Spinal cord (tissue), 9 donors: ENCODE measurements at regions not wholly inside any gene's neighbourhood (a gene's known extent, or its start where the extent isn't known, plus 50 kb on each side); places are given as distances from the start of the nearest gene placed in this dataset.

Experiments used
- DNase-seq, 6 donors: peaks; one replicate each; pipeline versions ENCODE4 v3.0.0 to v3.0.0-alpha.2; 2013 to 2015; ENCODE audit warnings: low spot score in 6 of 6, low read depth in 4 of 6
- H3K27ac ChIP-seq: one replicate; pipeline ENCODE4 v1.5.1; 2013; ENCODE audit warnings: low read depth, low read length, control low read depth
- H3K27me3 ChIP-seq: one replicate; pipeline ENCODE4 v1.6.1; 2013; ENCODE audit warnings: low read length; ENCODE audit not compliant: control insufficient read depth, insufficient read depth
- H3K36me3 ChIP-seq: one replicate; pipeline ENCODE4 v1.6.1; 2013; ENCODE audit warnings: low read length; ENCODE audit not compliant: control insufficient read depth, insufficient read depth
- H3K4me1 ChIP-seq: one replicate; pipeline ENCODE4 v1.6.1; 2013; ENCODE audit warnings: low read length; ENCODE audit not compliant: control insufficient read depth, insufficient read depth
- H3K4me3 ChIP-seq: one replicate; pipeline ENCODE4 v1.5.1; 2013; ENCODE audit warnings: low read depth, low read length, control low read depth
- H3K9me3 ChIP-seq: one replicate; pipeline ENCODE4 v1.6.1; 2013; ENCODE audit warnings: low read length; ENCODE audit not compliant: control insufficient read depth, insufficient read depth
- WGBS: methylation state at CpG from one replicate; pipeline ENCODE4 v1.1.5; 2013; ENCODE audit warnings: missing lambda C conversion rate; ENCODE audit not compliant: insufficient coverage; 5-methylcytosine and 5-hydroxymethylcytosine counted together
- donor health status: healthy.

DNA sequence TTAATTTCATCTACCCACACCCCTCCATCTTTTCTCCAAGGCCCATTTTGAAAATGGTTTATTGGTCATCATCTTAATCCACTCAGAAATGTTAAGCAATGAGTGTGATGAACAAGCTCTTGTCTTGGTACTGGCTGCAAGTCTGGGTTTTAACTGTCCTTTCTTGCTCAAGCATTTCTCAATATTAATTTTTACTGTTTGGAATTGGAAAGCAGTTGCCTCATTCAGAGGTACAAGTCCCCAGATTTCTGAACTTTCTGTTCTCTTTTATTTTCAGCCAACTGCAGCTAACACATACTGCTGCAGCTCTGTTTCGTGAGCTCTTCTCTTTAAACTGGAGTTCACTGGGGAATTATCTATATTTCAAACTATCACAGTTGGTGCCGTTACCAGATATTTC lies 99.4 kb upstream of the TEX51 start:
- no CpG with 5 or more reads among the region's 2 CpGs for WGBS
- no peak for DNase-seq
- Histone ChIP-seq H3K9me3 (no peaks in the 10 kb centered on the region), H3K27ac (no peak overlapping the region), H3K36me3 (no peaks in the 10 kb centered on the region), H3K4me1 (peaks cover 3% of the 10 kb centered on the region), H3K27me3 (no peaks in the 10 kb centered on the region), H3K4me3 (no peak overlapping the region)

- Histone ChIP-seq H3K36me3 (no peaks in the 10 kb centered on the region), H3K4me3 (no peak overlapping the region), H3K4me1 (peaks cover 3% of the 10 kb centered on the region), H3K27ac (no peak overlapping the region), H3K27me3 (no peaks in the 10 kb centered on the region), H3K9me3 (no peaks in the 10 kb centered on the region)
- WGBS: no CpG with 5 or more reads among the region's 6 CpGs
- DNase-seq: no peak
These were observed 97.2 kb upstream of the TEX51 start for GRCh38 chr2:126801473-126801872.

DNA sequence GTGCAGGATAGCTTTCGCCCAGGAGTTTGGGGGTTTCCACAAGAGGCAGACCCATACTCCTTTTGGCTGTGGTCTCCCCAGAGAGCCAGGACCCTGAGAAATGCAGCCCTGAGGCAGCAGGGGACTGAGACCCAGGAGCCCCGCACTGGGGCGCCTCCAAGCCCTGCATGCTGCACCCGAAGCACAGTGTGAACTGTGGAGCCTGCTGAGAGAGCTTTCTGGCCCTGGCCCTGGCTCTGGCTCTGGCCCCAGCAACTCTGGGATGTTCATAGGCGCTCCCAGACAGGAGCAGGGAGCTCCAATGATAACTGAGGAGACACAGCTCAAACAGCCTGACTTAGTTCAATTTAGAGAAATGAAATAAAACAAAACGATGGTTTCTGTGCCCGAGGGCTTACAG lies 96.4 kb upstream of the TEX51 start:
- no peak overlapping the region for H3K27ac ChIP-seq
- H3K9me3 ChIP-seq: no peaks in the 10 kb centered on the region
- H3K36me3 ChIP-seq: no peaks in the 10 kb centered on the region
- no peaks in the 10 kb centered on the region for H3K27me3 ChIP-seq
- 87% methylated on average over 6 of the region's 7 CpGs for WGBS
- no peak overlapping the region for H3K4me3 ChIP-seq
- H3K4me1 ChIP-seq: peaks cover 3% of the 10 kb centered on the region
- DNase-seq: no peak

- no peak overlapping the region for H3K4me3 ChIP-seq
- no peaks in the 10 kb centered on the region for H3K27me3 ChIP-seq
- peaks cover 3% of the 10 kb centered on the region for H3K4me1 ChIP-seq
- H3K27ac ChIP-seq: no peak overlapping the region
- H3K36me3 ChIP-seq: no peaks in the 10 kb centered on the region
- no peaks in the 10 kb centered on the region for H3K9me3 ChIP-seq
- whole genome bisulfite sequencing: 65% methylated on average over 4 of the region's 8 CpGs
- DNase-seq: no peak
These were observed 95.8 kb upstream of the TEX51 start for GRCh38 chr2:126802774-126803433.

GRCh38 chr2:126803434-126803775 lies 95.3 kb upstream of the TEX51 start:
- Histone ChIP-seq H3K27ac (no peak overlapping the region), H3K27me3 (no peaks in the 10 kb centered on the region), H3K9me3 (no peaks in the 10 kb centered on the region), H3K4me3 (no peak overlapping the region), H3K4me1 (peaks cover 3% of the 10 kb centered on the region), H3K36me3 (no peaks in the 10 kb centered on the region)
- no peak for DNase-seq
- WGBS: 86% methylated on average over 7 of the region's 8 CpGs

DNA sequence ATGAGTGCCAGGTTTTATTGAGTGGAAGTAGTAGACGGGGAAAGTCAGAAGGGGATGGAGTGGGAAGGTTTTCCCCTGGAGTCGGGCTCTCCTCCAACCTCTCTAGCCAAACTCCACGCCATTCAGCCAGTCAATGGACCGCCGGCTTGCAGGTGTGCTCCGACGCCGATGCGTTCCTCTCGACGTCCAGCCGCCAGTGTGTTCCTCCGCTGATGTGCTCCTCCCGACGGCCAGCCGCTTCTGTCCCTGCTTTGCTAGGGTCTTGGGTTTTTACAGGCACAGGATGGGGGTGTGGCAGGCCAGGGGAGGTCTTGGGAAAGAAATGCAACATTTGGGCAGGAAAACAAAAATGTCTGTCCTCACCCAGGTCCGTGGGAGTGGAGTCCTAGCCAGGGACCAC lies 94.3 kb upstream of the TEX51 start:
- peaks cover 3% of the 10 kb centered on the region for H3K4me1 ChIP-seq
- H3K27ac ChIP-seq: no peak overlapping the region
- DNase-seq: no peak
- WGBS: 96% methylated on average over 16 of the region's 17 CpGs
- H3K36me3 ChIP-seq: no peaks in the 10 kb centered on the region
- H3K9me3 ChIP-seq: no peaks in the 10 kb centered on the region
- H3K27me3 ChIP-seq: no peaks in the 10 kb centered on the region
- H3K4me3 ChIP-seq: no peak overlapping the region

DNA sequence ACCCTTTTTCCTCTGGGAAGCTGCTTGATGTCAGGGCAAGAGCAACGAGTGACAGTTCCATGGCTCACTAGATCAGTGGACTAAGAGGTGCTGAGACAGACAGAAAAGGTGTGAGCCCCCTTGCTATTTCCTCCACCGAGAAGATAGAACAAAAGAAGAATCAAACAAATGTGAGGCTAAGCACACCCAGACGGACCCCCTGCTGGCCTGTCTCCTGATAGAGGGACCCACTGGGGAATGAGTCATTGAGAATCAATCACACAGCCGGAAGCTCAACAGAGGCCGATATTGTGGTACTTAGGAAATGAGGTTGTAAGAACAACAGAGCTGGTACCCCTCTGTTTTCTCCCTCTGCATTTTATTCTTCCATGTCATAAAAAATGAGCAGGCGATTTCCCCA lies 89.8 kb upstream of the TEX51 start:
- 16% methylated on average over 4 of the region's 6 CpGs for WGBS
- no peaks in the 10 kb centered on the region for H3K27me3 ChIP-seq
- H3K36me3 ChIP-seq: no peaks in the 10 kb centered on the region
- H3K4me3 ChIP-seq: no peak overlapping the region
- no peak for DNase-seq
- H3K27ac ChIP-seq: no peak overlapping the region
- H3K9me3 ChIP-seq: no peaks in the 10 kb centered on the region
- no peaks in the 10 kb centered on the region for H3K4me1 ChIP-seq

GRCh38 chr2:126809340-126809739 lies 89.3 kb upstream of the TEX51 start:
- no peak for DNase-seq
- no peak overlapping the region for H3K4me3 ChIP-seq
- no peaks in the 10 kb centered on the region for H3K27me3 ChIP-seq
- 53% methylated on average over 7 of the region's 7 CpGs for WGBS
- H3K27ac ChIP-seq: no peak overlapping the region
- H3K36me3 ChIP-seq: no peaks in the 10 kb centered on the region
- no peaks in the 10 kb centered on the region for H3K9me3 ChIP-seq
- H3K4me1 ChIP-seq: no peaks in the 10 kb centered on the region

DNA sequence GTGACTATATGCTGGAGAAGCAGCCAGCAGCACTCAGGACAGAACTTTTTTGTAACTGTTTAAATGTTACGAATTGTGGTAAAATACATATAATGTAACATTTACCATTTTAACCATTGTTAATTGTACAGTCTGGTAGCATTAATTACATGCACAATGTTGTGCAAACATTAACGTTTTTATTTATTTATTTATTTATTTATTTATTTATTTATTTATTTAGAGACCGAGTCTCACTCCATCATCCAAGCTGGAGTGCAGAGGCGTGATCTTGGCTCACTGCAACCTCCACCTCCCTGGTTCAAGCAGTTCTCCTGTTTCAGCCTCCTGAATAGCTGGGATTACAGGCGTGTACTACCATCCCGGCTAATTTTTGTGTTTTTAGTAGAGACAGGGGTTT lies 88.7 kb upstream of the TEX51 start:
- H3K4me3 ChIP-seq: no peak overlapping the region
- 90% methylated on average over 2 of the region's 6 CpGs for WGBS

GRCh38 chr2:126811101-126811500 lies 87.6 kb upstream of the TEX51 start:
- WGBS: 100% methylated on average over 2 of the region's 6 CpGs
- no peaks in the 10 kb centered on the region for H3K4me1 ChIP-seq
- DNase-seq: no peak
- no peaks in the 10 kb centered on the region for H3K36me3 ChIP-seq
- H3K27me3 ChIP-seq: no peaks in the 10 kb centered on the region
- H3K27ac ChIP-seq: no peak overlapping the region
- no peak overlapping the region for H3K4me3 ChIP-seq
- H3K9me3 ChIP-seq: no peaks in the 10 kb centered on the region

More for the DNA sequence above, 88.7 kb upstream of the TEX51 start:
- Histone ChIP-seq H3K4me1 (no peaks in the 10 kb centered on the region), H3K27me3 (no peaks in the 10 kb centered on the region), H3K27ac (no peak overlapping the region), H3K36me3 (no peaks in the 10 kb centered on the region), H3K9me3 (no peaks in the 10 kb centered on the region)
- no peak for DNase-seq
